ENCODE measurements at regions not wholly inside any gene's neighbourhood (a gene's known extent, or its start where the extent isn't known, plus 50 kb on each side); places are given as distances from the start of the nearest gene placed in this dataset.

GRCh38 chr2:225173909-225174308, 131.6 kb upstream of the DOCK10 start:
- CTCF ChIA-PET: interaction anchor here (1.3 kb wide), 1 partner anchor 13 kb away, joined by 4 read pairs; no protein-coding TSS in a partner anchor
- POLR2A ChIA-PET: no interaction called here
- TF ChIP-seq CTCF (IDR thresholded peaks at IDR 0.05; ENCODE audit: control extremely low read depth, extremely low read depth, low read depth, missing control alignments): no peak
- no peak for DNase-seq (ENCODE audit: extremely low spot score)

GRCh38 chr2:225171350-225171749, 129.1 kb upstream of the DOCK10 start:
- POLR2A ChIA-PET: no interaction called here
- TF ChIP-seq CTCF (IDR thresholded peaks at IDR 0.05; ENCODE audit: control extremely low read depth, extremely low read depth, low read depth, missing control alignments): no peak
- no peak for DNase-seq (ENCODE audit: extremely low spot score)
- CTCF ChIA-PET: interaction anchor here (0.9 kb wide), 1 partner anchor 14 kb away, joined by 3 read pairs; no protein-coding TSS in a partner anchor

- POLR2A ChIA-PET: no interaction called here
- CTCF ChIA-PET: no interaction called here
- no peak for TF ChIP-seq CTCF (IDR thresholded peaks at IDR 0.05; ENCODE audit: control extremely low read depth, extremely low read depth, low read depth, missing control alignments)
- no peak for DNase-seq (ENCODE audit: extremely low spot score)
Measured at GRCh38 chr2:225170162-225170561, 127.9 kb upstream of the DOCK10 start.

GRCh38 chr2:225169396-225169795, 127.1 kb upstream of the DOCK10 start:
- POLR2A ChIA-PET: no interaction called here
- CTCF ChIA-PET: no interaction called here
- TF ChIP-seq CTCF (IDR thresholded peaks at IDR 0.05; ENCODE audit: control extremely low read depth, extremely low read depth, low read depth, missing control alignments): no peak
- DNase-seq (ENCODE audit: extremely low spot score): no peak

- POLR2A ChIA-PET: no interaction called here
- no peak for TF ChIP-seq CTCF (IDR thresholded peaks at IDR 0.05; ENCODE audit: control extremely low read depth, extremely low read depth, low read depth, missing control alignments)
- CTCF ChIA-PET: no interaction called here
- no peak for DNase-seq (ENCODE audit: extremely low spot score)
Measured at GRCh38 chr2:225165052-225165451, 122.8 kb upstream of the DOCK10 start.

- no peak for DNase-seq (ENCODE audit: extremely low spot score)
- POLR2A ChIA-PET: no interaction called here
Measured at GRCh38 chr2:225164401-225165050, 122.3 kb upstream of the DOCK10 start.

More at GRCh38 chr2:225164401-225165050, 122.3 kb upstream of the DOCK10 start:
- CTCF ChIA-PET: interaction anchor here (2.0 kb wide), 1 partner anchor 43 kb away, joined by 4 read pairs; no protein-coding TSS in a partner anchor
- TF ChIP-seq CTCF (IDR thresholded peaks at IDR 0.05; ENCODE audit: control extremely low read depth, extremely low read depth, low read depth, missing control alignments): no peak

All from GM10248 (cell line).